Heart right ventricle (tissue), 16 donors: ENCODE measurements at regions not wholly inside any gene's neighbourhood (a gene's known extent, or its start where the extent isn't known, plus 50 kb on each side); places are given as distances from the start of the nearest gene placed in this dataset.

Experiments used
- ATAC-seq, 8 donors: fragments of 200-7000 bp; cut with Tn5 transposase; one replicate each; pipeline ENCODE4 v1.9.1; 2020; ENCODE audit warnings: mild to moderate bottlenecking in 8 of 8, moderate library complexity in 8 of 8, moderate number of reproducible peaks in 1 of 8
- DNase-seq, 2 donors: peaks; one replicate each; pipeline ENCODE4 v3.0.0-alpha.2; 2020
- H3K27ac ChIP-seq, 10 donors: fragments of 200-600 bp; sonication (generic) in 2 of 10; one replicate each; pipeline versions ENCODE4 v1.5.0 to v1.8.0; 2020 to 2022; ENCODE audit warnings: mild to moderate bottlenecking in 3 of 10
- H3K27me3 ChIP-seq, 7 donors: fragments of 200-600 bp; one replicate each; pipeline ENCODE4 v1.8.0; 2021 to 2022; ENCODE audit warnings: mild to moderate bottlenecking in 2 of 7
- H3K36me3 ChIP-seq, 9 donors: fragments of 200-600 bp; sonication (generic) in 1 of 9; one replicate each; pipeline versions ENCODE4 v1.5.0 to v1.8.0; 2020 to 2022; ENCODE audit warnings: mild to moderate bottlenecking in 2 of 9
- H3K4me1 ChIP-seq, 9 donors: fragments of 200-600 bp; sonication (generic) in 1 of 9; one replicate each; pipeline versions ENCODE4 v1.5.0 to v1.8.0; 2020 to 2022; ENCODE audit warnings: mild to moderate bottlenecking in 4 of 9
- H3K4me3 ChIP-seq, 10 donors: fragments of 200-600 bp; sonication (generic) in 2 of 10; one replicate each; pipeline versions ENCODE4 v1.5.0 to v1.8.0; 2020 to 2022; ENCODE audit warnings: mild to moderate bottlenecking in 7 of 10, moderate library complexity in 2 of 10
- H3K9me3 ChIP-seq, 11 donors: fragments of 200-600 bp in 10 of 11; sonication (generic) in 2 of 11; one replicate each; pipeline versions ENCODE4 v1.5.0 to v1.8.0; 2013 to 2022; ENCODE audit warnings: mild to moderate bottlenecking in 2 of 11, control low read depth in 1 of 11, moderate library complexity in 1 of 11
- CTCF ChIP-seq, 9 donors: fragments of 200-600 bp; sonication (generic) in 2 of 9; IDR thresholded peaks; one replicate each; pipeline versions ENCODE4 v1.5.0 to v1.8.0; 2021 to 2022; ENCODE audit warnings: antibody characterized with exemption in 9 of 9, mild to moderate bottlenecking in 5 of 9, moderate library complexity in 1 of 9
- WGBS, 2 donors: extraction: QIAGEN DNeasy Blood & Tissue Kit; methylation state at CpG; one replicate each; pipeline ENCODE4 v1.1.7; 2013; ENCODE audit warnings: inconsistent platforms in 1 of 2; 5-methylcytosine and 5-hydroxymethylcytosine counted together
- intact Hi-C, 10 donors: fragments of 100-400 bp; cut with DNase I; formaldehyde crosslinking; loops; one replicate each; pipeline versions ENCODE4 v1.11.1 to v1.14.2; 2022
- donor health status: Arrhythmogenic right ventricular cardiomyopathy.
- donor health status: ischemic (EF 13 %, LVEDD 7.1; RV severe dilation, severe dysfunction).
- donor health status: healthy with polysubstance abuse.
- donor health status: DM: no; HTN: yes; CAD: no.
- donor health status: DM: no; HTN: no; CAD: no.
- donor health status: ischemic (EF 25% LVEDD 6.9; RV normal size, moderate dysfunction).
- donor health status: ischemic (EF 25% LVEDD 5.7; RV mildly dilated, moderate dysfunction).
- donor health status: healthy.
- donor health status: DM: yes; HTN: yes; CAD: no.
- donor health status: Ischemic cardiomyopathy.
- donor health status: ischemic (EF 35%, LVEDD 5.7; RV mildly dilated, moderate dysfunction).
- donor health status: nonischemic (EF 11% LVEDD 7.7; RV severe dilation, severe dysfunction).
- donor health status: DM: yes; HTN: yes; CAD: no.
- donor health status: PGD.
- donor health status: ischemic (EF 29% LVEDD 5.4; RV normal size, mild dysfunction).
- donor health status: nonischemic (EF 23%, LVEDD 6.1; RV moderate dilation, normal function).

GRCh38 chr5:116702776-116703175 is 128.2 kb upstream of the SEMA6A start:
- Histone ChIP-seq H3K36me3 (no peaks in the 10 kb centered on the region), H3K27me3 (no peaks in the 10 kb centered on the region), H3K4me3 (no peak overlapping the region), H3K9me3 (no peaks in the 10 kb centered on the region), H3K27ac (no peak overlapping the region), H3K4me1 (no peaks in the 10 kb centered on the region)
- no peak for TF ChIP-seq CTCF (IDR thresholded peaks at IDR 0.05)
- ATAC-seq: no peak
- intact Hi-C loops: no loop called here
- WGBS, 2 donors: 90 to 93% methylated on average over 1 of the region's 1 CpG
- DNase-seq: no peak

- Histone ChIP-seq H3K27ac (no peak overlapping the region), H3K4me3 (no peak overlapping the region), H3K9me3 (no peaks in the 10 kb centered on the region), H3K27me3 (no peaks in the 10 kb centered on the region), H3K36me3 (no peaks in the 10 kb centered on the region), H3K4me1 (no peaks in the 10 kb centered on the region)
- no peak for TF ChIP-seq CTCF (IDR thresholded peaks at IDR 0.05)
- ATAC-seq (no peak), DNase-seq (no peak)
- intact Hi-C loops: no loop called here
- 74 to 78% methylated on average over 1 of the region's 1 CpG for whole genome bisulfite sequencing, 2 donors
These were observed 124.7 kb upstream of the SEMA6A start for GRCh38 chr5:116699332-116699731.

GRCh38 chr5:116696366-116696765 is 121.7 kb upstream of the SEMA6A start:
- H3K36me3 ChIP-seq: no peaks in the 10 kb centered on the region
- ATAC-seq (no peak), DNase-seq (no peak)
- no peak overlapping the region for H3K27ac ChIP-seq
- H3K9me3 ChIP-seq: no peaks in the 10 kb centered on the region
- no peak for TF ChIP-seq CTCF (IDR thresholded peaks at IDR 0.05)
- H3K4me3 ChIP-seq: no peak overlapping the region
- H3K27me3 ChIP-seq: no peaks in the 10 kb centered on the region
- intact Hi-C loops: no loop called here
- no peaks in the 10 kb centered on the region for H3K4me1 ChIP-seq
- 46 to 52% methylated on average over 5 of the region's 5 CpGs for WGBS, 2 donors

- WGBS, 2 donors: 77 to 83% methylated on average over 3 of the region's 3 CpGs
- DNase-seq: no peak
- no peaks in the 10 kb centered on the region for H3K27me3 ChIP-seq
- H3K9me3 ChIP-seq: no peaks in the 10 kb centered on the region
- H3K4me3 ChIP-seq: no peak overlapping the region
- H3K4me1 ChIP-seq: no peaks in the 10 kb centered on the region
- ATAC-seq: no peak
- H3K36me3 ChIP-seq: no peaks in the 10 kb centered on the region
- intact Hi-C loops: no loop called here
- no peak overlapping the region for H3K27ac ChIP-seq
- TF ChIP-seq CTCF (IDR thresholded peaks at IDR 0.05): no peak
These were observed 121.1 kb upstream of the SEMA6A start for GRCh38 chr5:116695681-116696080.

- no peak for DNase-seq
- intact Hi-C loops: no loop called here
- Histone ChIP-seq H3K27ac (no peak overlapping the region), H3K4me3 (no peak overlapping the region), H3K27me3 (no peaks in the 10 kb centered on the region), H3K9me3 (no peaks in the 10 kb centered on the region), H3K36me3 (no peaks in the 10 kb centered on the region), H3K4me1 (peaks cover 0 to 5% (median 0%) of the 10 kb centered on the region in 9 donors)
- WGBS, 2 donors: 92 to 95% methylated on average over 4 of the region's 4 CpGs
- TF ChIP-seq CTCF (IDR thresholded peaks at IDR 0.05): no peak
- no peak for ATAC-seq
These were observed 111.8 kb upstream of the SEMA6A start for GRCh38 chr5:116686438-116686837.
